ENCODE measurements at regions not wholly inside any gene's neighbourhood (a gene's known extent, or its start where the extent isn't known, plus 50 kb on each side); places are given as distances from the start of the nearest gene placed in this dataset.

GRCh38 chr14:106877517-106877916, 1351.1 kb downstream of the TMEM121 start:
- H3K4me3 ChIP-seq (ENCODE audit: low read depth, low read length) = no peak overlapping the region
- DNase-seq (ENCODE audit: low read depth) = peak; percentile 45
- H3K27me3 ChIP-seq (ENCODE audit: control insufficient read depth, insufficient read depth, low read length) = no peaks in the 10 kb centered on the region
- H3K36me3 ChIP-seq (ENCODE audit: control insufficient read depth, insufficient read depth, low read length) = no peaks in the 10 kb centered on the region
- no peak for TF ChIP-seq CTCF (IDR thresholded peaks at IDR 0.05; ENCODE audit: insufficient read depth, low read length, poor library complexity, severe bottlenecking)

- no peaks in the 10 kb centered on the region for H3K36me3 ChIP-seq (ENCODE audit: control insufficient read depth, insufficient read depth, low read length)
- TF ChIP-seq CTCF (IDR thresholded peaks at IDR 0.05; ENCODE audit: insufficient read depth, low read length, poor library complexity, severe bottlenecking) = peak; percentile 62
- H3K4me3 ChIP-seq (ENCODE audit: low read depth, low read length) = no peak overlapping the region
- no peaks in the 10 kb centered on the region for H3K27me3 ChIP-seq (ENCODE audit: control insufficient read depth, insufficient read depth, low read length)
- DNase-seq (ENCODE audit: low read depth) = no peak
These were observed 1352.9 kb downstream of the TMEM121 start for GRCh38 chr14:106879241-106879640.

GRCh38 chr14:106883218-106883692, 1356.9 kb downstream of the TMEM121 start:
- H3K36me3 ChIP-seq (ENCODE audit: control insufficient read depth, insufficient read depth, low read length) = no peaks in the 10 kb centered on the region
- peak; percentile 64 for TF ChIP-seq CTCF (IDR thresholded peaks at IDR 0.05; ENCODE audit: insufficient read depth, low read length, poor library complexity, severe bottlenecking)
- no peak overlapping the region for H3K4me3 ChIP-seq (ENCODE audit: low read depth, low read length)
- DNase-seq (ENCODE audit: low read depth) = no peak
- no peaks in the 10 kb centered on the region for H3K27me3 ChIP-seq (ENCODE audit: control insufficient read depth, insufficient read depth, low read length)
